Keratinocyte (primary cell): ENCODE measurements at regions not wholly inside any gene's neighbourhood (a gene's known extent, or its start where the extent isn't known, plus 50 kb on each side); places are given as distances from the start of the nearest gene placed in this dataset.

Source experiments
- EZH2 ChIP-seq: IDR thresholded peaks from one replicate; pipeline ENCODE4 v1.6.1; 2012; ENCODE audit warnings: inconsistent platforms, mild to moderate bottlenecking, low read length, moderate library complexity
- TF ChIP-seq, protein P1 (sequence below), 3 experiments: IDR thresholded peaks in 1 of 3; conservative IDR thresholded peaks in 1 of 3; optimal IDR thresholded peaks in 1 of 3; 2 replicates in 2 of 3; 3 replicates in 1 of 3; pipeline versions ENCODE3 to v1.5.1; 2011; ENCODE audit warnings: low read length in 3 of 3, mild to moderate bottlenecking in 3 of 3, moderate library complexity in 2 of 3, control low read depth in 1 of 3, inconsistent platforms in 1 of 3; ENCODE audit not compliant: insufficient read depth in 2 of 3; ENCODE audit errors: extremely low read depth in 1 of 3

DNA sequence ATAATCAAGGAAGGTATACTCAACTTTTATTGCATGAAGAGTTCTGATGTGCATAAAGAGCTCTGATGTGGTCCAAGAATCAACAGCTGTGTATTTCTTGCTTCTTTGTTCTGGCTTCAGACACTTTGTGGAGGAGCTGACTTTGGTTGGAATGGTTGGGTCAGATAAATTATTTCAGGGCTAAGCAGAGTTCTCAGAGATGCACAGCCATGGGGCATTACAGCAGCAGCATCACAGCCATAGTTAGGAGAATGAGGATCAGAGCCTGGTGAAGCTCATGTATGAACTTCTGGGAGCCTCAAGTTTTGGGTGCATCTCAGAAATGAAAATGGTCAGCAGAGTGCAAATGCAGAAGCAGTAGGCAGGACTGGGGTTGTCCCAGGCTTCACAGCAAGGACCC, 267.4 kb upstream of the RUNX1 start:
- TF ChIP-seq, protein P1, sequence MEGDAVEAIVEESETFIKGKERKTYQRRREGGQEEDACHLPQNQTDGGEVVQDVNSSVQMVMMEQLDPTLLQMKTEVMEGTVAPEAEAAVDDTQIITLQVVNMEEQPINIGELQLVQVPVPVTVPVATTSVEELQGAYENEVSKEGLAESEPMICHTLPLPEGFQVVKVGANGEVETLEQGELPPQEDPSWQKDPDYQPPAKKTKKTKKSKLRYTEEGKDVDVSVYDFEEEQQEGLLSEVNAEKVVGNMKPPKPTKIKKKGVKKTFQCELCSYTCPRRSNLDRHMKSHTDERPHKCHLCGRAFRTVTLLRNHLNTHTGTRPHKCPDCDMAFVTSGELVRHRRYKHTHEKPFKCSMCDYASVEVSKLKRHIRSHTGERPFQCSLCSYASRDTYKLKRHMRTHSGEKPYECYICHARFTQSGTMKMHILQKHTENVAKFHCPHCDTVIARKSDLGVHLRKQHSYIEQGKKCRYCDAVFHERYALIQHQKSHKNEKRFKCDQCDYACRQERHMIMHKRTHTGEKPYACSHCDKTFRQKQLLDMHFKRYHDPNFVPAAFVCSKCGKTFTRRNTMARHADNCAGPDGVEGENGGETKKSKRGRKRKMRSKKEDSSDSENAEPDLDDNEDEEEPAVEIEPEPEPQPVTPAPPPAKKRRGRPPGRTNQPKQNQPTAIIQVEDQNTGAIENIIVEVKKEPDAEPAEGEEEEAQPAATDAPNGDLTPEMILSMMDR (optimal IDR thresholded peaks at IDR 0.05 in 1 of 3, IDR thresholded peaks at IDR 0.05 in 1 of 3, conservative IDR thresholded peaks at IDR 0.05 in 1 of 3; ENCODE audit: extremely low read depth in 1 of 3, insufficient read depth in 2 of 3, low read length in 3 of 3) = no peak
- no peak for TF ChIP-seq EZH2
